ENCODE measurements at regions not wholly inside any gene's neighbourhood (a gene's known extent, or its start where the extent isn't known, plus 50 kb on each side); places are given as distances from the start of the nearest gene placed in this dataset.

GRCh38 chr11:15624701-15625100 lies 510.0 kb downstream of the INSC start:
- no peak for DNase-seq (ENCODE audit: low read depth)
- in situ Hi-C loops (cut with HindIII; ENCODE audit: low pct_unique_long_range_greater_than_20kb, low sequenced_read_pairs): no loop called here

GRCh38 chr11:15625691-15626090 lies 511.0 kb downstream of the INSC start:
- in situ Hi-C loops (cut with HindIII; ENCODE audit: low pct_unique_long_range_greater_than_20kb, low sequenced_read_pairs): no loop called here
- no peak for DNase-seq (ENCODE audit: low read depth)

- DNase-seq (ENCODE audit: low read depth): no peak
- in situ Hi-C loops (cut with HindIII; ENCODE audit: low pct_unique_long_range_greater_than_20kb, low sequenced_read_pairs): no loop called here
Observed at GRCh38 chr11:15627560-15627959, 512.8 kb downstream of the INSC start.

- DNase-seq (ENCODE audit: low read depth): no peak
- in situ Hi-C loops (cut with HindIII; ENCODE audit: low pct_unique_long_range_greater_than_20kb, low sequenced_read_pairs): no loop called here
Observed at GRCh38 chr11:15629690-15630321, 515.1 kb downstream of the INSC start.

- in situ Hi-C loops (cut with HindIII; ENCODE audit: low pct_unique_long_range_greater_than_20kb, low sequenced_read_pairs): no loop called here
- DNase-seq (ENCODE audit: low read depth): no peak
Observed at GRCh38 chr11:15630896-15631295, 516.2 kb downstream of the INSC start.

GRCh38 chr11:15635521-15635920 lies 520.8 kb downstream of the INSC start:
- in situ Hi-C loops (cut with HindIII; ENCODE audit: low pct_unique_long_range_greater_than_20kb, low sequenced_read_pairs): no loop called here

GRCh38 chr11:15636521-15637089 lies 521.9 kb downstream of the INSC start:
- in situ Hi-C loops (cut with HindIII; ENCODE audit: low pct_unique_long_range_greater_than_20kb, low sequenced_read_pairs): no loop called here
- DNase-seq (ENCODE audit: low read depth): no peak

More at GRCh38 chr11:15635521-15635920, 520.8 kb downstream of the INSC start:
- DNase-seq (ENCODE audit: low read depth): no peak

- in situ Hi-C loops (cut with HindIII; ENCODE audit: low pct_unique_long_range_greater_than_20kb, low sequenced_read_pairs): no loop called here
- DNase-seq (ENCODE audit: low read depth): no peak
Observed at GRCh38 chr11:15638386-15638787, 523.7 kb downstream of the INSC start.

GRCh38 chr11:15640318-15640717 lies 525.6 kb downstream of the INSC start:
- in situ Hi-C loops (cut with HindIII; ENCODE audit: low pct_unique_long_range_greater_than_20kb, low sequenced_read_pairs): no loop called here
- DNase-seq (ENCODE audit: low read depth): no peak

- no peak for DNase-seq (ENCODE audit: low read depth)
- in situ Hi-C loops (cut with HindIII; ENCODE audit: low pct_unique_long_range_greater_than_20kb, low sequenced_read_pairs): no loop called here
Observed at GRCh38 chr11:15641271-15642045, 526.7 kb downstream of the INSC start.

GRCh38 chr11:15645201-15645600 lies 530.5 kb downstream of the INSC start:
- no peak for DNase-seq (ENCODE audit: low read depth)
- in situ Hi-C loops (cut with HindIII; ENCODE audit: low pct_unique_long_range_greater_than_20kb, low sequenced_read_pairs): no loop called here

- no peak for DNase-seq (ENCODE audit: low read depth)
- in situ Hi-C loops (cut with HindIII; ENCODE audit: low pct_unique_long_range_greater_than_20kb, low sequenced_read_pairs): no loop called here
Observed at GRCh38 chr11:15649371-15650104, 534.8 kb downstream of the INSC start.

- peak; percentile 95 for DNase-seq (ENCODE audit: low read depth)
- in situ Hi-C loops (cut with HindIII; ENCODE audit: low pct_unique_long_range_greater_than_20kb, low sequenced_read_pairs): no loop called here
Observed at GRCh38 chr11:15650105-15650938, 535.6 kb downstream of the INSC start.

- in situ Hi-C loops (cut with HindIII; ENCODE audit: low pct_unique_long_range_greater_than_20kb, low sequenced_read_pairs): no loop called here
- DNase-seq (ENCODE audit: low read depth): no peak
Observed at GRCh38 chr11:15651033-15651432, 536.3 kb downstream of the INSC start.

GRCh38 chr11:15651816-15652215 lies 537.1 kb downstream of the INSC start:
- DNase-seq (ENCODE audit: low read depth): no peak
- in situ Hi-C loops (cut with HindIII; ENCODE audit: low pct_unique_long_range_greater_than_20kb, low sequenced_read_pairs): no loop called here

GRCh38 chr11:15653191-15653710 lies 538.5 kb downstream of the INSC start:
- no peak for DNase-seq (ENCODE audit: low read depth)
- in situ Hi-C loops (cut with HindIII; ENCODE audit: low pct_unique_long_range_greater_than_20kb, low sequenced_read_pairs): no loop called here

- in situ Hi-C loops (cut with HindIII; ENCODE audit: low pct_unique_long_range_greater_than_20kb, low sequenced_read_pairs): no loop called here
- no peak for DNase-seq (ENCODE audit: low read depth)
Observed at GRCh38 chr11:15654451-15654850, 539.7 kb downstream of the INSC start.

GRCh38 chr11:15655552-15655951 lies 540.8 kb downstream of the INSC start:
- peak; percentile 87 for DNase-seq (ENCODE audit: low read depth)

More at GRCh38 chr11:15655552-15655951, 540.8 kb downstream of the INSC start:
- in situ Hi-C loops (cut with HindIII; ENCODE audit: low pct_unique_long_range_greater_than_20kb, low sequenced_read_pairs): no loop called here

All from Caki2 (cell line).